Heart right ventricle (tissue), 16 donors: ENCODE measurements at regions not wholly inside any gene's neighbourhood (a gene's known extent, or its start where the extent isn't known, plus 50 kb on each side); places are given as distances from the start of the nearest gene placed in this dataset.

ENCODE experiments used
- ATAC-seq, 8 donors: fragments of 200-7000 bp; cut with Tn5 transposase; one replicate each; pipeline ENCODE4 v1.9.1; 2020; ENCODE audit warnings: mild to moderate bottlenecking in 8 of 8, moderate library complexity in 8 of 8, moderate number of reproducible peaks in 1 of 8
- DNase-seq, 2 donors: peaks; one replicate each; pipeline ENCODE4 v3.0.0-alpha.2; 2020
- H3K27ac ChIP-seq, 10 donors: fragments of 200-600 bp; sonication (generic) in 2 of 10; one replicate each; pipeline versions ENCODE4 v1.5.0 to v1.8.0; 2020 to 2022; ENCODE audit warnings: mild to moderate bottlenecking in 3 of 10
- H3K27me3 ChIP-seq, 7 donors: fragments of 200-600 bp; one replicate each; pipeline ENCODE4 v1.8.0; 2021 to 2022; ENCODE audit warnings: mild to moderate bottlenecking in 2 of 7
- H3K36me3 ChIP-seq, 9 donors: fragments of 200-600 bp; sonication (generic) in 1 of 9; one replicate each; pipeline versions ENCODE4 v1.5.0 to v1.8.0; 2020 to 2022; ENCODE audit warnings: mild to moderate bottlenecking in 2 of 9
- H3K4me1 ChIP-seq, 9 donors: fragments of 200-600 bp; sonication (generic) in 1 of 9; one replicate each; pipeline versions ENCODE4 v1.5.0 to v1.8.0; 2020 to 2022; ENCODE audit warnings: mild to moderate bottlenecking in 4 of 9
- H3K4me3 ChIP-seq, 10 donors: fragments of 200-600 bp; sonication (generic) in 2 of 10; one replicate each; pipeline versions ENCODE4 v1.5.0 to v1.8.0; 2020 to 2022; ENCODE audit warnings: mild to moderate bottlenecking in 7 of 10, moderate library complexity in 2 of 10
- H3K9me3 ChIP-seq, 11 donors: fragments of 200-600 bp in 10 of 11; sonication (generic) in 2 of 11; one replicate each; pipeline versions ENCODE4 v1.5.0 to v1.8.0; 2013 to 2022; ENCODE audit warnings: mild to moderate bottlenecking in 2 of 11, control low read depth in 1 of 11, moderate library complexity in 1 of 11
- CTCF ChIP-seq, 9 donors: fragments of 200-600 bp; sonication (generic) in 2 of 9; IDR thresholded peaks; one replicate each; pipeline versions ENCODE4 v1.5.0 to v1.8.0; 2021 to 2022; ENCODE audit warnings: antibody characterized with exemption in 9 of 9, mild to moderate bottlenecking in 5 of 9, moderate library complexity in 1 of 9
- WGBS, 2 donors: extraction: QIAGEN DNeasy Blood & Tissue Kit; methylation state at CpG; one replicate each; pipeline ENCODE4 v1.1.7; 2013; ENCODE audit warnings: inconsistent platforms in 1 of 2; 5-methylcytosine and 5-hydroxymethylcytosine counted together
- intact Hi-C, 10 donors: fragments of 100-400 bp; cut with DNase I; formaldehyde crosslinking; loops; one replicate each; pipeline versions ENCODE4 v1.11.1 to v1.14.2; 2022
- donor health status: Arrhythmogenic right ventricular cardiomyopathy.
- donor health status: ischemic (EF 13 %, LVEDD 7.1; RV severe dilation, severe dysfunction).
- donor health status: healthy with polysubstance abuse.
- donor health status: DM: no; HTN: yes; CAD: no.
- donor health status: DM: no; HTN: no; CAD: no.
- donor health status: ischemic (EF 25% LVEDD 6.9; RV normal size, moderate dysfunction).
- donor health status: ischemic (EF 25% LVEDD 5.7; RV mildly dilated, moderate dysfunction).
- donor health status: healthy.
- donor health status: DM: yes; HTN: yes; CAD: no.
- donor health status: Ischemic cardiomyopathy.
- donor health status: ischemic (EF 35%, LVEDD 5.7; RV mildly dilated, moderate dysfunction).
- donor health status: nonischemic (EF 11% LVEDD 7.7; RV severe dilation, severe dysfunction).
- donor health status: DM: yes; HTN: yes; CAD: no.
- donor health status: PGD.
- donor health status: ischemic (EF 29% LVEDD 5.4; RV normal size, mild dysfunction).
- donor health status: nonischemic (EF 23%, LVEDD 6.1; RV moderate dilation, normal function).

- DNase-seq (no peak), ATAC-seq (no peak)
- Histone ChIP-seq H3K4me1 (peaks cover 0 to 3% (median 0%) of the 10 kb centered on the region in 9 donors), H3K9me3 (no peaks in the 10 kb centered on the region), H3K27ac (no peak overlapping the region), H3K27me3 (no peaks in the 10 kb centered on the region), H3K36me3 (no peaks in the 10 kb centered on the region), H3K4me3 (no peak overlapping the region)
- no peak for TF ChIP-seq CTCF (IDR thresholded peaks at IDR 0.05)
- WGBS, 2 donors = 94 to 96% methylated on average over 4 of the region's 4 CpGs
- intact Hi-C loops = no loop called here
Observed at GRCh38 chr16:61362585-61362984, 673.7 kb downstream of the CDH8 start.

- WGBS, 2 donors = 58 to 64% methylated on average over 3 of the region's 3 CpGs
- Histone ChIP-seq H3K36me3 (no peaks in the 10 kb centered on the region), H3K9me3 (peaks cover 0 to 2% (median 0%) of the 10 kb centered on the region in 11 donors), H3K27ac (no peak overlapping the region), H3K27me3 (no peaks in the 10 kb centered on the region), H3K4me1 (no peaks in the 10 kb centered on the region), H3K4me3 (no peak overlapping the region)
- no peak for TF ChIP-seq CTCF (IDR thresholded peaks at IDR 0.05)
- DNase-seq (no peak), ATAC-seq (no peak)
- intact Hi-C loops = loop anchor here in 1 of 10 donors (10.0 kb wide), 1 partner anchor 880 kb away; no protein-coding TSS in a partner anchor
Observed at GRCh38 chr16:61344791-61345190, 691.4 kb downstream of the CDH8 start.

GRCh38 chr16:61332461-61332860 lies 703.8 kb downstream of the CDH8 start:
- H3K4me3 ChIP-seq = no peak overlapping the region
- intact Hi-C loops = no loop called here
- no peaks in the 10 kb centered on the region for H3K36me3 ChIP-seq
- H3K9me3 ChIP-seq = no peaks in the 10 kb centered on the region
- DNase-seq (no peak), ATAC-seq (no peak)
- no peaks in the 10 kb centered on the region for H3K4me1 ChIP-seq
- no peaks in the 10 kb centered on the region for H3K27me3 ChIP-seq
- TF ChIP-seq CTCF (IDR thresholded peaks at IDR 0.05) = no peak
- 70 to 80% methylated on average over 2 of the region's 2 CpGs for WGBS, 2 donors
- no peak overlapping the region for H3K27ac ChIP-seq

- intact Hi-C loops = no loop called here
- no peaks in the 10 kb centered on the region for H3K36me3 ChIP-seq
- no peak for TF ChIP-seq CTCF (IDR thresholded peaks at IDR 0.05)
- H3K27ac ChIP-seq = no peak overlapping the region
- DNase-seq (no peak), ATAC-seq (no peak)
- H3K4me3 ChIP-seq = no peak overlapping the region
- no peaks in the 10 kb centered on the region for H3K27me3 ChIP-seq
- H3K9me3 ChIP-seq = no peaks in the 10 kb centered on the region
- WGBS, 2 donors = 40 to 43% methylated on average over 4 of the region's 4 CpGs
- H3K4me1 ChIP-seq = peaks cover 0 to 8% (median 0%) of the 10 kb centered on the region in 9 donors
Observed at GRCh38 chr16:61324044-61324443, 712.2 kb downstream of the CDH8 start.
